ENCODE measurements at regions not wholly inside any gene's neighbourhood (a gene's known extent, or its start where the extent isn't known, plus 50 kb on each side); places are given as distances from the start of the nearest gene placed in this dataset.

DNA sequence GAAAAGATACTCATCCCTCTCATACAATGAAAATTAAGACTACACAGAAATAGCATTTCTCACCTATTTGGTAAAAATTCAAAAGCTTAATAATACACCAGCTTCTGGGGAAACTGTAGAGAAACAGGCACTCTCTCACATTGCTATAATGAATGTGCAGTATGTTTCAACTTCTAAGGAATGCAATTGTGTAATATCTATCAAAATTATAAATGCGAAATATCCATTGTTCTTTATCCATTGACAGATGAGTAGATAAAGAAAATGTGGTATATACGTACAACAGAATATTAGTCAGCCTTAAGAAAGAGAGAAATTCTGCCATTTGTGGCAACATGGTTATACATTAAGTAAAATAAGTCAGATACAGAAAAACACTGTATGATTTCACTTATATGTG is 101.4 kb upstream of the OR9G4 start:
- TF ChIP-seq EZH2phosphoT487 (conservative IDR thresholded peaks at IDR 0.05; ENCODE audit: low read length) (no peak), CTCF (IDR thresholded peaks at IDR 0.05; ENCODE audit: insufficient read depth, low read length, poor library complexity, severe bottlenecking) (no peak)
- no peaks in the 10 kb centered on the region for H4K20me1 ChIP-seq (ENCODE audit: low read depth, low read length)
- no peaks in the 10 kb centered on the region for H3K36me3 ChIP-seq (ENCODE audit: low read length)
- no peaks in the 10 kb centered on the region for H3F3A ChIP-seq (ENCODE audit: insufficient read depth)
- no peaks in the 10 kb centered on the region for H3K9me3 ChIP-seq (ENCODE audit: insufficient read depth, low read length)
- H3K4me2 ChIP-seq (ENCODE audit: low read depth, low read length, poor library complexity, severe bottlenecking): no peak overlapping the region
- H3K9me2 ChIP-seq (replicated peaks; ENCODE audit: insufficient read depth, low read length): no peaks in the 10 kb centered on the region
- H3K27ac ChIP-seq (ENCODE audit: low read depth, low read length): no peak overlapping the region
- H3K79me2 ChIP-seq (ENCODE audit: insufficient read depth, low read length): no peaks in the 10 kb centered on the region
- H3K27me3 ChIP-seq (ENCODE audit: low read length): no peaks in the 10 kb centered on the region
- no peak overlapping the region for H2AFZ ChIP-seq (ENCODE audit: low read depth, low read length, severe bottlenecking)
- H3K9ac ChIP-seq (ENCODE audit: low read length): no peak overlapping the region
- H3K4me3 ChIP-seq (ENCODE audit: insufficient read depth, low read length, poor library complexity, severe bottlenecking): no peak overlapping the region

- H3K9ac ChIP-seq (ENCODE audit: low read length): no peak overlapping the region
- H3K4me2 ChIP-seq (ENCODE audit: low read depth, low read length, poor library complexity, severe bottlenecking): no peak overlapping the region
- no peak overlapping the region for H3K27ac ChIP-seq (ENCODE audit: low read depth, low read length)
- no peaks in the 10 kb centered on the region for H3K9me3 ChIP-seq (ENCODE audit: insufficient read depth, low read length)
- no peaks in the 10 kb centered on the region for H4K20me1 ChIP-seq (ENCODE audit: low read depth, low read length)
- no peaks in the 10 kb centered on the region for H3K79me2 ChIP-seq (ENCODE audit: insufficient read depth, low read length)
- no peaks in the 10 kb centered on the region for H3F3A ChIP-seq (ENCODE audit: insufficient read depth)
- H3K9me2 ChIP-seq (replicated peaks; ENCODE audit: insufficient read depth, low read length): no peaks in the 10 kb centered on the region
- H3K27me3 ChIP-seq (ENCODE audit: low read length): no peaks in the 10 kb centered on the region
- H2AFZ ChIP-seq (ENCODE audit: low read depth, low read length, severe bottlenecking): no peak overlapping the region
- no peak for TF ChIP-seq EZH2phosphoT487 (conservative IDR thresholded peaks at IDR 0.05; ENCODE audit: low read length)
- no peak for TF ChIP-seq CTCF (IDR thresholded peaks at IDR 0.05; ENCODE audit: insufficient read depth, low read length, poor library complexity, severe bottlenecking)
- H3K4me3 ChIP-seq (ENCODE audit: insufficient read depth, low read length, poor library complexity, severe bottlenecking): no peak overlapping the region
- no peaks in the 10 kb centered on the region for H3K36me3 ChIP-seq (ENCODE audit: low read length)
Measured at GRCh38 chr11:56849250-56849649, 100.8 kb upstream of the OR9G4 start.

GRCh38 chr11:56848141-56848809 is 99.8 kb upstream of the OR9G4 start:
- Histone ChIP-seq H3K9me2 (replicated peaks; ENCODE audit: insufficient read depth, low read length) (no peaks in the 10 kb centered on the region), H3K9me3 (ENCODE audit: insufficient read depth, low read length) (no peaks in the 10 kb centered on the region), H3K36me3 (ENCODE audit: low read length) (no peaks in the 10 kb centered on the region), H2AFZ (ENCODE audit: low read depth, low read length, severe bottlenecking) (no peak overlapping the region), H3K4me2 (ENCODE audit: low read depth, low read length, poor library complexity, severe bottlenecking) (no peak overlapping the region), H3K27me3 (ENCODE audit: low read length) (no peaks in the 10 kb centered on the region), H4K20me1 (ENCODE audit: low read depth, low read length) (no peaks in the 10 kb centered on the region), H3K9ac (ENCODE audit: low read length) (no peak overlapping the region), H3K79me2 (ENCODE audit: insufficient read depth, low read length) (no peaks in the 10 kb centered on the region), H3K27ac (ENCODE audit: low read depth, low read length) (no peak overlapping the region), H3F3A (ENCODE audit: insufficient read depth) (no peaks in the 10 kb centered on the region), H3K4me3 (ENCODE audit: insufficient read depth, low read length, poor library complexity, severe bottlenecking) (no peak overlapping the region)
- TF ChIP-seq CTCF (IDR thresholded peaks at IDR 0.05; ENCODE audit: insufficient read depth, low read length, poor library complexity, severe bottlenecking): no peak
- no peak for TF ChIP-seq EZH2phosphoT487 (conservative IDR thresholded peaks at IDR 0.05; ENCODE audit: low read length)

Measured in SU-DHL-6 (cell line).